B cell (primary cell): ENCODE measurements at regions not wholly inside any gene's neighbourhood (a gene's known extent, or its start where the extent isn't known, plus 50 kb on each side); places are given as distances from the start of the nearest gene placed in this dataset.

ENCODE experiments used
- ATAC-seq: fragments of 200-7000 bp; cut with Tn5 transposase; one replicate; pipeline ENCODE4 v1.10.0; 2021; ENCODE audit warnings: low read depth, mild to moderate bottlenecking, moderate number of reproducible peaks, moderate library complexity
- CTCF ChIA-PET: fragments of 350-600 bp; sonication (Branson Sonifier 250); formaldehyde crosslinking; loops from one replicate; lab custom pipeline; 2021; ENCODE audit warnings: antibody characterized with exemption, inconsistent platforms; lab: Charles Lee
- POLR2A ChIA-PET: fragments of 350-600 bp; sonication (Branson Sonifier 250); formaldehyde crosslinking; loops from one replicate; lab custom pipeline; 2021; ENCODE audit warnings: antibody characterized with exemption; lab: Charles Lee
- DNase-seq: peaks from one replicate; pipeline ENCODE4 v3.0.0; 2013
- H2AFZ ChIP-seq: 2 replicates; pipeline ENCODE4 v1.6.1; 2012; ENCODE audit warnings: mild to moderate bottlenecking, low read depth, low read length; ENCODE audit not compliant: insufficient read depth, poor library complexity, severe bottlenecking
- H3K27ac ChIP-seq, 2 donors: 1 replicate in 1 of 2; 2 replicates in 1 of 2; pipeline ENCODE4 v1.5.1; 2012 to 2013; ENCODE audit warnings: low read length in 2 of 2, mild to moderate bottlenecking in 2 of 2, moderate library complexity in 1 of 2
- H3K27me3 ChIP-seq, 4 experiments: fragments of 200-600 bp in 1 of 4; sonication (generic) in 1 of 4; replicated peaks in 1 of 4; 1 replicate in 2 of 4; 2 replicates in 2 of 4; pipeline versions ENCODE4 v1.6.1 to v1.7.0; 2013 to 2016; ENCODE audit warnings: low read length in 3 of 4, mild to moderate bottlenecking in 2 of 4, mixed read lengths in 1 of 4, moderate library complexity in 1 of 4; ENCODE audit not compliant: insufficient read depth in 4 of 4, control insufficient read depth in 3 of 4; ENCODE audit errors: control extremely low read depth in 1 of 4
- H3K36me3 ChIP-seq, 2 experiments: replicated peaks in 1 of 2; 1 replicate in 1 of 2; 2 replicates in 1 of 2; pipeline versions ENCODE4 v1.6.1 to v1.7.1; 2013; ENCODE audit warnings: low read length in 1 of 2; ENCODE audit not compliant: insufficient read depth in 2 of 2, control insufficient read depth in 1 of 2; ENCODE audit errors: control extremely low read depth in 1 of 2, extremely low read depth in 1 of 2
- H3K4me1 ChIP-seq, 2 donors: fragments of 200-600 bp in 1 of 2; sonication (generic) in 1 of 2; 1 replicate in 1 of 2; 2 replicates in 1 of 2; pipeline versions ENCODE4 v1.5.1 to v1.6.1; 2013 to 2017; ENCODE audit warnings: low read length in 2 of 2; ENCODE audit not compliant: control insufficient read depth in 2 of 2, insufficient read depth in 2 of 2
- H3K4me2 ChIP-seq: replicated peaks from 2 replicates; pipeline ENCODE3; 2012; ENCODE audit warnings: mild to moderate bottlenecking, low read depth, low read length; ENCODE audit not compliant: poor library complexity, severe bottlenecking
- H3K4me3 ChIP-seq, 5 experiments: fragments of 200-600 bp in 1 of 5; sonication (generic) in 1 of 5; 1 replicate in 3 of 5; 2 replicates in 2 of 5; pipeline versions ENCODE4 v1.5.1 to v1.7.0; 2011 to 2016; ENCODE audit warnings: low read length in 4 of 5, mild to moderate bottlenecking in 4 of 5, low read depth in 2 of 5, control low read depth in 1 of 5, moderate library complexity in 1 of 5; ENCODE audit not compliant: insufficient read depth in 1 of 5; ENCODE audit errors: control extremely low read depth in 1 of 5, extremely low read depth in 1 of 5
- H3K79me2 ChIP-seq: fragments of 200-600 bp; sonication (generic); one replicate; pipeline ENCODE4 v1.6.0; 2016; ENCODE audit warnings: low read length; ENCODE audit not compliant: control insufficient read depth, insufficient read depth
- H3K9ac ChIP-seq: fragments of 200-600 bp; sonication (generic); 2 replicates; pipeline ENCODE4 v1.6.1; 2017; ENCODE audit warnings: mild to moderate bottlenecking, low read length, moderate library complexity
- H3K9me3 ChIP-seq, 3 donors: one replicate each; pipeline versions ENCODE4 v1.6.1 to v1.7.1; 2013; ENCODE audit warnings: low read length in 2 of 3; ENCODE audit not compliant: control insufficient read depth in 2 of 3, insufficient read depth in 1 of 3; ENCODE audit errors: control extremely low read depth in 1 of 3
- H4K20me1 ChIP-seq: 2 replicates; pipeline ENCODE4 v1.6.0; 2012; ENCODE audit warnings: mild to moderate bottlenecking, low read length; ENCODE audit not compliant: insufficient read depth, control insufficient read depth, poor library complexity, severe bottlenecking
- H3K27ac Mint-ChIP-seq: one replicate; pipeline ENCODE4 v1.8.0; 2021; ENCODE audit warnings: mixed read lengths
- H3K27me3 Mint-ChIP-seq: one replicate; pipeline ENCODE4 v1.8.0; 2021; ENCODE audit warnings: mixed read lengths
- H3K4me1 Mint-ChIP-seq: one replicate; pipeline ENCODE4 v1.8.0; 2021; ENCODE audit warnings: mixed read lengths
- H3K4me3 Mint-ChIP-seq: one replicate; pipeline ENCODE4 v1.8.0; 2021; ENCODE audit warnings: mixed read lengths
- H3K9me3 Mint-ChIP-seq: one replicate; pipeline ENCODE4 v1.8.0; 2022; ENCODE audit warnings: mixed read lengths; ENCODE audit not compliant: insufficient read depth
- EZH2 ChIP-seq: IDR thresholded peaks from 2 replicates; pipeline ENCODE4 v1.6.1; 2012; ENCODE audit warnings: borderline replicate concordance, low read depth, mild to moderate bottlenecking, moderate library complexity, low read length; ENCODE audit not compliant: insufficient read depth, poor library complexity, severe bottlenecking
- WGBS: methylation state at CpG from one replicate; pipeline ENCODE4 v1.1.5; 2013; ENCODE audit warnings: missing lambda C conversion rate; ENCODE audit not compliant: insufficient coverage; 5-methylcytosine and 5-hydroxymethylcytosine counted together
- intact Hi-C: fragments of 100-400 bp; cut with micrococcal nuclease; formaldehyde crosslinking; loops from one replicate; pipeline ENCODE4 v1.10.0; 2022
- TF ChIP-seq, protein P1 (sequence below): fragments of 200-600 bp; IDR thresholded peaks from one replicate; pipeline ENCODE4 v1.8.0; 2022; ENCODE audit warnings: antibody characterized with exemption, mild to moderate bottlenecking

DNA sequence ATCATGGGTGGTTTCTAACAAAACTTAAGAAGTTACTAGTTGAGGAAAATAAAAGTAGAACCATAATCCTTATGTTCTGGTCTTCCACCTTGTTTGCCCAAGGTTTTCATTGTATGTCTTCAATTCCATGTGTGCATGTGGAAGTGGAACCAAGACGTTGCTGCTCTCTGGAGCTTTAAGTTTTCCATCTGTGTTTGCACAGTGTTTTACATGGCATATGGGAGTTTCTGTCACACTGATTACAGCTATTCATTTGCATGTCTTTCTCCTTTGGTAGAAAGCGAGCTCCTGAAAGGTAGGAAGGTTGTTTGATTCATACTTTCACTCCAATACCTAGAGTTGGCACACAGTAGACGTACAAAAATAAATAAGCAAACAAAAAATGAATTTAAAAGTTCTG, 112.6 kb upstream of the LUZP2 start:
- TF ChIP-seq, protein P1, sequence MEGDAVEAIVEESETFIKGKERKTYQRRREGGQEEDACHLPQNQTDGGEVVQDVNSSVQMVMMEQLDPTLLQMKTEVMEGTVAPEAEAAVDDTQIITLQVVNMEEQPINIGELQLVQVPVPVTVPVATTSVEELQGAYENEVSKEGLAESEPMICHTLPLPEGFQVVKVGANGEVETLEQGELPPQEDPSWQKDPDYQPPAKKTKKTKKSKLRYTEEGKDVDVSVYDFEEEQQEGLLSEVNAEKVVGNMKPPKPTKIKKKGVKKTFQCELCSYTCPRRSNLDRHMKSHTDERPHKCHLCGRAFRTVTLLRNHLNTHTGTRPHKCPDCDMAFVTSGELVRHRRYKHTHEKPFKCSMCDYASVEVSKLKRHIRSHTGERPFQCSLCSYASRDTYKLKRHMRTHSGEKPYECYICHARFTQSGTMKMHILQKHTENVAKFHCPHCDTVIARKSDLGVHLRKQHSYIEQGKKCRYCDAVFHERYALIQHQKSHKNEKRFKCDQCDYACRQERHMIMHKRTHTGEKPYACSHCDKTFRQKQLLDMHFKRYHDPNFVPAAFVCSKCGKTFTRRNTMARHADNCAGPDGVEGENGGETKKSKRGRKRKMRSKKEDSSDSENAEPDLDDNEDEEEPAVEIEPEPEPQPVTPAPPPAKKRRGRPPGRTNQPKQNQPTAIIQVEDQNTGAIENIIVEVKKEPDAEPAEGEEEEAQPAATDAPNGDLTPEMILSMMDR: no peak
- TF ChIP-seq EZH2: no peak
- Mint-ChIP-seq H3K27me3 (no peaks in the 10 kb centered on the region), H3K27ac (no peak overlapping the region), H3K4me1 (no peaks in the 10 kb centered on the region), H3K9me3 (no peaks in the 10 kb centered on the region), H3K4me3 (no peak overlapping the region)
- Histone ChIP-seq H2AFZ (no peak overlapping the region), H4K20me1 (no peaks in the 10 kb centered on the region), H3K79me2 (no peaks in the 10 kb centered on the region), H3K4me2 (no peak overlapping the region), H3K9ac (no peak overlapping the region), H3K36me3 (no peaks in the 10 kb centered on the region), H3K9me3 (no peaks in the 10 kb centered on the region), H3K4me1 (no peaks in the 10 kb centered on the region), H3K4me3 (no peak overlapping the region), H3K27ac (no peak overlapping the region), H3K27me3 (no peaks in the 10 kb centered on the region)
- ChIA-PET CTCF (no interaction called here), POLR2A (no interaction called here)
- intact Hi-C loops: no loop called here
- DNase-seq (no peak), ATAC-seq (no peak)
- no CpG with 5 or more reads among the region's 3 CpGs for WGBS

DNA sequence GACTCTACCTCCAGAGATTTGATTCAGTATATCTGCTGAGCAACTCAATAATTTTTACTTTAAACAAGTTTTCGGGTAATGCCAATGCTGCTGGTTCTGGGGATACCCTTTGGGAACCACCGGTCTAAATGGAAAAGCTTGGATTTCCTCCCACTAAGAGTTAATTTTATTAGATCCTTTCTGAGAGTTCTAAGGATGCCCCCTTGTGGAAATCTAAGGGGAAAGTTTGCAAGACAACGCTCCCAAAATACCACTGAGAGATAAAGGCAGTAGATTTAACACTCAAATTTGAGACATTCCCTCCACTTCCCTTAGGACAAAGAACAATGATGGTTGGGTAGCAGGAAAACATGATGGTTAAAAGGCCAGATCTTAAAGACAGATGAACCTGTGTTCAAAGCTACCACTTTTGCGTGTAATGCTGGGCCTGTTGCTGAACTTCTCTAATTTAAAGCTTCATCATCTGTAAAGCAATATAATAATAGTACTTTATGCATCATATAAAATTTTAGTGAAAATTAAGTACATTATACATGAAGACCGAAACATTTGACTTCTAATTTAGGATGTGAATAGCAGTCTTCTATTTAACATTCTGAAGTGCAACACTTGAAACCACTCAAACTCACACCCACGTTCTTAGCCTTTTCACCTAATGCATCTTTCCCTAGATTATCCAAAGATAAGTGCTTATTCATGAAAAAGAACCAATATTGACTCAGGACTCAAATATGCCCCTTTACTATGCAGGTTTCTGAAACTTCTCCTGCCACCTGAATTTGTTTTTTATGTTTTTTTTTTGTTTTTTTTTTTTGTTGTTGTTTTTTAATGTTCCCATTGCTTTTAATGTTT, 110.1 kb upstream of the LUZP2 start:
- POLR2A ChIA-PET: no interaction called here

More for the DNA sequence above, 110.1 kb upstream of the LUZP2 start:
- Histone ChIP-seq H3K79me2 (no peaks in the 10 kb centered on the region), H3K4me3 (no peak overlapping the region), H3K4me1 (no peaks in the 10 kb centered on the region), H2AFZ (no peak overlapping the region), H3K36me3 (no peaks in the 10 kb centered on the region), H3K9ac (no peak overlapping the region), H3K27ac (no peak overlapping the region), H4K20me1 (no peaks in the 10 kb centered on the region), H3K9me3 (no peaks in the 10 kb centered on the region), H3K27me3 (no peaks in the 10 kb centered on the region), H3K4me2 (no peak overlapping the region)
- H3K4me3 Mint-ChIP-seq: no peak overlapping the region
- 100% methylated on average over 1 of the region's 6 CpGs for WGBS
- CTCF ChIA-PET: no interaction called here
- H3K27me3 Mint-ChIP-seq: no peaks in the 10 kb centered on the region
- H3K4me1 Mint-ChIP-seq: no peaks in the 10 kb centered on the region
- DNase-seq (no peak), ATAC-seq (no peak)
- H3K27ac Mint-ChIP-seq: no peak overlapping the region
- H3K9me3 Mint-ChIP-seq: no peaks in the 10 kb centered on the region
- intact Hi-C loops: no loop called here
- TF ChIP-seq EZH2: no peak
- TF ChIP-seq, protein P1: no peak
